Ovary (tissue), 7 donors: ENCODE measurements at regions not wholly inside any gene's neighbourhood (a gene's known extent, or its start where the extent isn't known, plus 50 kb on each side); places are given as distances from the start of the nearest gene placed in this dataset.

Experiments
- DNase-seq, 5 donors: peaks; one replicate each; pipeline ENCODE4 v3.0.0-alpha.2; 2019 to 2020
- H3K27ac ChIP-seq, 2 donors: fragments of 200-600 bp; one replicate each; pipeline versions ENCODE4 v1.5.1 to v1.8.0; 2019 to 2022
- H3K27me3 ChIP-seq: fragments of 200-600 bp; one replicate; pipeline ENCODE4 v1.8.0; 2022
- H3K36me3 ChIP-seq: fragments of 200-600 bp; sonication (generic); one replicate; pipeline ENCODE4 v1.5.1; 2019
- H3K4me1 ChIP-seq: one replicate; pipeline ENCODE4 v1.8.1; 2013; ENCODE audit warnings: mild to moderate bottlenecking, moderate library complexity; ENCODE audit not compliant: insufficient read depth
- H3K4me3 ChIP-seq: fragments of 200-600 bp; sonication (generic); one replicate; pipeline ENCODE4 v1.5.1; 2017
- H3K9me3 ChIP-seq, 2 donors: fragments of 200-600 bp in 1 of 2; sonication (generic) in 1 of 2; one replicate each; pipeline versions ENCODE4 v1.5.1 to v1.8.1; 2013 to 2019; ENCODE audit warnings: mild to moderate bottlenecking in 1 of 2, moderate library complexity in 1 of 2
- CTCF ChIP-seq, 3 donors: fragments of 450-650 bp in 2 of 3; fragments of 200-600 bp in 1 of 3; IDR thresholded peaks; one replicate each; pipeline versions ENCODE4 v1.5.1 to v1.8.0; 2016 to 2022; ENCODE audit warnings: antibody characterized with exemption in 3 of 3, mild to moderate bottlenecking in 1 of 3
- EP300 ChIP-seq: sonication (generic); formaldehyde crosslinking; IDR thresholded peaks from one replicate; pipeline ENCODE4 v1.6.1; 2017; ENCODE audit warnings: antibody characterized with exemption
- POLR2A ChIP-seq: fragments of 450-650 bp; IDR thresholded peaks from one replicate; pipeline ENCODE4 v1.6.1; 2017; ENCODE audit warnings: antibody characterized with exemption, mild to moderate bottlenecking, moderate library complexity
- WGBS, 3 donors: extraction: QIAGEN DNeasy Blood & Tissue Kit in 1 of 3; methylation state at CpG; one replicate each; pipeline versions ENCODE4 v1.1.5 to v1.1.7; 2013 to 2017; 5-methylcytosine and 5-hydroxymethylcytosine counted together
- intact Hi-C, 4 donors: fragments of 100-400 bp; cut with DNase I; formaldehyde crosslinking; loops; one replicate each; pipeline versions ENCODE4 v1.11.0 to v1.15.1; 2022 to 2023
- donor health status: DM: no; HTN: no; CAD: no; lungs with moderate emphysema.
- donor health status: DM: no; HTN: no; CAD: no.
- donor health status: Bipolar disorder and iron deficiency.
- donor health status: DM: no; HTN: no; CAD: no.
- donor health status: DM: yes; HTN: yes; CAD: no.

GRCh38 chr11:129578006-129578405 lies 202.4 kb downstream of the BARX2 start:
- Histone ChIP-seq H3K27ac (no peak overlapping the region), H3K4me3 (no peak overlapping the region), H3K4me1 (no peaks in the 10 kb centered on the region), H3K9me3 (no peaks in the 10 kb centered on the region), H3K27me3 (no peaks in the 10 kb centered on the region), H3K36me3 (no peaks in the 10 kb centered on the region)
- no peak for DNase-seq
- intact Hi-C loops: no loop called here
- TF ChIP-seq POLR2A: no peak
- TF ChIP-seq EP300: no peak
- no peak for TF ChIP-seq CTCF (IDR thresholded peaks at IDR 0.05)
- 80 to 87% (median 81%) methylated on average over 4 of the region's 4 CpGs for WGBS, 3 donors

GRCh38 chr11:129580278-129580677 lies 204.6 kb downstream of the BARX2 start:
- H3K27me3 ChIP-seq: no peaks in the 10 kb centered on the region
- no peaks in the 10 kb centered on the region for H3K9me3 ChIP-seq
- no peak overlapping the region for H3K4me3 ChIP-seq
- H3K36me3 ChIP-seq: no peaks in the 10 kb centered on the region
- H3K4me1 ChIP-seq: no peaks in the 10 kb centered on the region
- TF ChIP-seq EP300 (no peak), POLR2A (no peak), CTCF (IDR thresholded peaks at IDR 0.05) (no peak)
- no peak for DNase-seq
- 84 to 91% (median 87%) methylated on average over 10 of the region's 10 CpGs for WGBS, 3 donors
- intact Hi-C loops: no loop called here
- no peak overlapping the region for H3K27ac ChIP-seq

- WGBS, 3 donors: 42 to 51% (median 51%) methylated on average over 6 of the region's 6 CpGs
Measured at GRCh38 chr11:129584316-129584715, 208.7 kb downstream of the BARX2 start.

GRCh38 chr11:129589190-129589860 lies 213.7 kb downstream of the BARX2 start:
- 2 to 4% (median 2%) methylated on average over 5 of the region's 5 CpGs for WGBS, 3 donors
- H3K4me1 ChIP-seq: no peaks in the 10 kb centered on the region

More at GRCh38 chr11:129584316-129584715, 208.7 kb downstream of the BARX2 start:
- H3K4me1 ChIP-seq: no peaks in the 10 kb centered on the region
- no peaks in the 10 kb centered on the region for H3K36me3 ChIP-seq
- H3K27ac ChIP-seq: no peak overlapping the region
- TF ChIP-seq POLR2A: no peak
- no peak overlapping the region for H3K4me3 ChIP-seq
- intact Hi-C loops: no loop called here
- DNase-seq: no peak
- H3K27me3 ChIP-seq: no peaks in the 10 kb centered on the region
- H3K9me3 ChIP-seq: no peaks in the 10 kb centered on the region

More at GRCh38 chr11:129589190-129589860, 213.7 kb downstream of the BARX2 start:
- Histone ChIP-seq H3K36me3 (no peaks in the 10 kb centered on the region), H3K4me3 (no peak overlapping the region), H3K27ac (no peak overlapping the region), H3K9me3 (no peaks in the 10 kb centered on the region), H3K27me3 (no peaks in the 10 kb centered on the region)
- no peak for DNase-seq
- TF ChIP-seq CTCF (IDR thresholded peaks at IDR 0.05): no peak
- no peak for TF ChIP-seq EP300
- TF ChIP-seq POLR2A: no peak
- intact Hi-C loops: no loop called here
